D341Med (cell line): ENCODE measurements at regions not wholly inside any gene's neighbourhood (a gene's known extent, or its start where the extent isn't known, plus 50 kb on each side); places are given as distances from the start of the nearest gene placed in this dataset.

Experiments
- DNase-seq: peaks from one replicate; pipeline ENCODE4 v3.0.0; 2012; ENCODE audit warnings: low spot score

- DNase-seq, result peak; percentile 43
Measured at GRCh38 chr14:25150934-25151790, 101.2 kb upstream of the STXBP6 start.

- no peak for DNase-seq
Measured at GRCh38 chr14:25150401-25150800, 100.5 kb upstream of the STXBP6 start.

GRCh38 chr14:25140411-25140810 lies 90.5 kb upstream of the STXBP6 start:
- DNase-seq, result no peak

- DNase-seq, result no peak
Measured at GRCh38 chr14:25136811-25137210, 86.9 kb upstream of the STXBP6 start.

- DNase-seq, result no peak
Measured at GRCh38 chr14:25134184-25134583, 84.2 kb upstream of the STXBP6 start.

GRCh38 chr14:25132732-25133422 lies 82.9 kb upstream of the STXBP6 start:
- peak; percentile 82 for DNase-seq

- no peak for DNase-seq
Measured at GRCh38 chr14:25132094-25132493, 82.1 kb upstream of the STXBP6 start.

- DNase-seq, result no peak
Measured at GRCh38 chr14:25122843-25123242, 72.9 kb upstream of the STXBP6 start.

- DNase-seq, result no peak
Measured at GRCh38 chr14:25122211-25122610, 72.3 kb upstream of the STXBP6 start.

GRCh38 chr14:25121337-25122129 lies 71.6 kb upstream of the STXBP6 start:
- no peak for DNase-seq

GRCh38 chr14:25120261-25120660 lies 70.3 kb upstream of the STXBP6 start:
- no peak for DNase-seq

GRCh38 chr14:25118671-25119070 lies 68.7 kb upstream of the STXBP6 start:
- no peak for DNase-seq

GRCh38 chr14:25117342-25117741 lies 67.4 kb upstream of the STXBP6 start:
- no peak for DNase-seq

- DNase-seq, result no peak
Measured at GRCh38 chr14:25116607-25117006, 66.7 kb upstream of the STXBP6 start.

- DNase-seq, result no peak
Measured at GRCh38 chr14:25113394-25113793, 63.4 kb upstream of the STXBP6 start.

GRCh38 chr14:25111061-25111601 lies 61.2 kb upstream of the STXBP6 start:
- DNase-seq, result no peak

- DNase-seq, result no peak
Measured at GRCh38 chr14:25110106-25110505, 60.2 kb upstream of the STXBP6 start.

- no peak for DNase-seq
Measured at GRCh38 chr14:25108959-25109358, 59.0 kb upstream of the STXBP6 start.

- no peak for DNase-seq
Measured at GRCh38 chr14:25108291-25108690, 58.3 kb upstream of the STXBP6 start.

GRCh38 chr14:25103820-25104219 lies 53.9 kb upstream of the STXBP6 start:
- no peak for DNase-seq

- DNase-seq, result no peak
Measured at GRCh38 chr14:25103271-25103670, 53.3 kb upstream of the STXBP6 start.

- DNase-seq, result no peak
Measured at GRCh38 chr14:25102788-25103187, 52.8 kb upstream of the STXBP6 start.
